GM12891 (cell line): ENCODE measurements at regions not wholly inside any gene's neighbourhood (a gene's known extent, or its start where the extent isn't known, plus 50 kb on each side); places are given as distances from the start of the nearest gene placed in this dataset.

Source experiments
- POLR2A ChIP-seq: IDR thresholded peaks from 2 replicates; pipeline ENCODE4 v1.6.1; 2011; ENCODE audit warnings: low read depth, low read length, control low read depth
- POLR2AphosphoS5 ChIP-seq: IDR thresholded peaks from 2 replicates; pipeline ENCODE4 v1.6.1; 2011; ENCODE audit warnings: low read depth, low read length, control low read depth
- SPI1 ChIP-seq: IDR thresholded peaks from 2 replicates; pipeline ENCODE4 v1.6.1; 2011; ENCODE audit warnings: low read depth, low read length, control low read depth

DNA sequence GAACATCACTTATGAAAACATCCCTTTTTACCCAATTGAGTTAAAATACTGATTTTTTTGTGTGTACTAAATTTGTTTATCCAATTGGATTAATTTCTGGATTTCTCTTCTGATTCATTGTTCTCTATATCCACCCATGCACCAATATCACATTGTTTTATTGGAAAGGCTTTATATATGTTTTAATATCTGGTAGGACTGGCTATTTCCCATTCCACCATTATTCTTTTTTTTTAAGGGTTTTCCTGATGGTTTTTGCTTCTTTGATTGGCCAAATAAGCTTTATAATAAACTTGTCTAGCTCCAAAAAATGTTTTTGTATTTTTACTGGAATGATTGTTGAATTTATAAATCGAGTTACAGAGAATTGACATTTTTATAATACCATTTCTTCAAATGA is 59.4 kb upstream of the DOK5 start:
- TF ChIP-seq POLR2AphosphoS5: no peak
- no peak for TF ChIP-seq POLR2A
- no peak for TF ChIP-seq SPI1
